DND-41 (cell line): ENCODE measurements at regions not wholly inside any gene's neighbourhood (a gene's known extent, or its start where the extent isn't known, plus 50 kb on each side); places are given as distances from the start of the nearest gene placed in this dataset.

Source experiments
- ATAC-seq: fragments of 200-7000 bp; cut with Tn5 transposase; 3 replicates; pipeline ENCODE4 v1.9.1; 2021; ENCODE audit warnings: low read depth; ENCODE audit not compliant: insufficient read depth
- DNase-seq: peaks from one replicate; pipeline ENCODE4 v3.0.0-alpha.2; 2020
- H2AFZ ChIP-seq: 2 replicates; pipeline ENCODE4 v1.6.0; 2012; ENCODE audit warnings: low read depth, low read length
- H3K27ac ChIP-seq: 2 replicates; pipeline ENCODE4 v1.5.1; 2012; ENCODE audit warnings: low read length, inconsistent platforms
- H3K27me3 ChIP-seq: fragments of 200-600 bp; sonication (generic); 2 replicates; pipeline ENCODE4 v1.6.0; 2012; ENCODE audit warnings: low read length, mild to moderate bottlenecking, inconsistent platforms; ENCODE audit not compliant: insufficient read depth, poor library complexity
- H3K36me3 ChIP-seq: 2 replicates; pipeline ENCODE4 v1.5.1; 2012; ENCODE audit warnings: low read length, inconsistent platforms; ENCODE audit not compliant: insufficient read depth
- H3K4me1 ChIP-seq: 2 replicates; pipeline ENCODE4 v1.5.1; 2012; ENCODE audit warnings: mild to moderate bottlenecking, low read length; ENCODE audit not compliant: insufficient read depth
- H3K4me2 ChIP-seq: 2 replicates; pipeline ENCODE4 v1.6.0; 2012; ENCODE audit warnings: mild to moderate bottlenecking, moderate library complexity, low read length, inconsistent platforms; ENCODE audit not compliant: insufficient read depth
- H3K4me3 ChIP-seq, 2 experiments: fragments of 200-600 bp in 1 of 2; shearing (Covaris generic) in 1 of 2; 2 replicates each; pipeline ENCODE4 v1.5.1; 2012 to 2016; ENCODE audit warnings: inconsistent platforms in 2 of 2, low read length in 2 of 2, mild to moderate bottlenecking in 2 of 2, low read depth in 1 of 2, moderate library complexity in 1 of 2
- H3K79me2 ChIP-seq: 2 replicates; pipeline ENCODE4 v1.6.0; 2012; ENCODE audit warnings: low read length, inconsistent platforms; ENCODE audit not compliant: insufficient read depth
- H3K9ac ChIP-seq: 2 replicates; pipeline ENCODE4 v1.6.0; 2012; ENCODE audit warnings: low read depth, mild to moderate bottlenecking, inconsistent platforms, low read length, moderate library complexity
- H3K9me3 ChIP-seq: 2 replicates; pipeline ENCODE4 v1.5.1; 2012; ENCODE audit warnings: low read length, moderate library complexity, mild to moderate bottlenecking, inconsistent platforms; ENCODE audit not compliant: insufficient read depth, severe bottlenecking
- H4K20me1 ChIP-seq: 2 replicates; pipeline ENCODE4 v1.6.0; 2012; ENCODE audit warnings: low read length; ENCODE audit not compliant: insufficient read depth
- EZH2 ChIP-seq: IDR thresholded peaks from 3 replicates; pipeline ENCODE4 v1.6.1; 2012; ENCODE audit warnings: borderline replicate concordance, low read depth, mild to moderate bottlenecking, moderate library complexity, low read length, inconsistent platforms; ENCODE audit not compliant: severe bottlenecking
- TF ChIP-seq, protein P1 (sequence below): IDR thresholded peaks from 2 replicates; pipeline ENCODE4 v1.5.1; 2012; ENCODE audit warnings: borderline replicate concordance, low read length, moderate library complexity, mild to moderate bottlenecking; ENCODE audit not compliant: poor library complexity, severe bottlenecking; ENCODE audit errors: extremely low read depth

DNA sequence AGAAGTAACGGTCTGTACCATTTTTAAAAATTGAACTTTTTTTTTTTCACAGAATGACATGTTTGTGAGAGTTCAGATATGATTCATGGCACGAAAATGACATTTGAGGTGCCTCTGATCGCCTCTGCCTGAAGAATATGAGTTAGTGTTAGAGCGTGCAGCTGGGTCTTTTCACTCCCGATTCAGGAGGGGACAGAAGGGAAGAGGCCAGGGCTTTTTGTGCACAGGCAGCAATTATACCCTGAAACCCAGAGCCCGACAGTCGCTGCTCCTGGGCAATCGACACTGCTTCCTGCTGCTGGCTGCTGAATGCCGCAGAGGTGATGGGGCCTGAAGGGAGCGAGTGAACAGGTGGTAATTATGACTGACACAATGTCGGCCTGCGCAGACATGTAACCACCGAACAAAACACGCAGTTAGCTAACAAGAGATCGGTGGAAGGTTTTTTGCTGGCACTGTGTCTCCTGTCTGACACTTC lies 652.0 kb upstream of the NOX3 start:
- H3K9me3 ChIP-seq: no peaks in the 10 kb centered on the region
- H3K79me2 ChIP-seq: no peaks in the 10 kb centered on the region
- H3K9ac ChIP-seq: no peak overlapping the region
- H3K27ac ChIP-seq: no peak overlapping the region
- DNase-seq (no peak), ATAC-seq (no peak)
- H3K36me3 ChIP-seq: no peaks in the 10 kb centered on the region
- TF ChIP-seq EZH2: no peak
- TF ChIP-seq, protein P1, sequence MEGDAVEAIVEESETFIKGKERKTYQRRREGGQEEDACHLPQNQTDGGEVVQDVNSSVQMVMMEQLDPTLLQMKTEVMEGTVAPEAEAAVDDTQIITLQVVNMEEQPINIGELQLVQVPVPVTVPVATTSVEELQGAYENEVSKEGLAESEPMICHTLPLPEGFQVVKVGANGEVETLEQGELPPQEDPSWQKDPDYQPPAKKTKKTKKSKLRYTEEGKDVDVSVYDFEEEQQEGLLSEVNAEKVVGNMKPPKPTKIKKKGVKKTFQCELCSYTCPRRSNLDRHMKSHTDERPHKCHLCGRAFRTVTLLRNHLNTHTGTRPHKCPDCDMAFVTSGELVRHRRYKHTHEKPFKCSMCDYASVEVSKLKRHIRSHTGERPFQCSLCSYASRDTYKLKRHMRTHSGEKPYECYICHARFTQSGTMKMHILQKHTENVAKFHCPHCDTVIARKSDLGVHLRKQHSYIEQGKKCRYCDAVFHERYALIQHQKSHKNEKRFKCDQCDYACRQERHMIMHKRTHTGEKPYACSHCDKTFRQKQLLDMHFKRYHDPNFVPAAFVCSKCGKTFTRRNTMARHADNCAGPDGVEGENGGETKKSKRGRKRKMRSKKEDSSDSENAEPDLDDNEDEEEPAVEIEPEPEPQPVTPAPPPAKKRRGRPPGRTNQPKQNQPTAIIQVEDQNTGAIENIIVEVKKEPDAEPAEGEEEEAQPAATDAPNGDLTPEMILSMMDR: no peak
- H3K4me2 ChIP-seq: no peak overlapping the region
- no peaks in the 10 kb centered on the region for H3K27me3 ChIP-seq
- no peaks in the 10 kb centered on the region for H3K4me1 ChIP-seq
- no peaks in the 10 kb centered on the region; the same call in 1 of the 2 replicates for H4K20me1 ChIP-seq
- no peak overlapping the region for H3K4me3 ChIP-seq
- no peak overlapping the region for H2AFZ ChIP-seq

DNA sequence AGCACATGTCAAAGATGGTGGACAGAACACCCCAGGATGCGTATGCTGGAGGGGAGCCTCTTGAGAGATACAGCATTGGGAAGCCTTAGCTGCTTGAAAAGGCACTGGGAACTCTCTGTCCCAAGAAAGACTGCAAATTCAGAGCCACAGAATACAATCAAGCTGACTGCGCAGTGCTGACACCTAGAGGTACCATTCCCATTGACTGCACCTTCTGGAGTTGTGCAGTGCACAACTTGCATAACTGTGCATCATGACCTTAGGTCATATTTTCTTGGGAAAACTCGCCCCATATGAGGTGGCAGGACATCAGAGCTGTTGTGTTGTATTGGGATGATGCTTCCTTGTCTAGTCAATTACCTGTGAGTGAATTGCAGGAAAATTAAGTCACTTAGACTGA lies 646.5 kb upstream of the NOX3 start:
- H3K4me1 ChIP-seq: no peaks in the 10 kb centered on the region
- no peaks in the 10 kb centered on the region for H3K27me3 ChIP-seq
- H3K36me3 ChIP-seq: no peaks in the 10 kb centered on the region
- no peak overlapping the region for H3K9ac ChIP-seq
- H3K4me3 ChIP-seq: no peak overlapping the region
- no peak overlapping the region for H3K27ac ChIP-seq
- no peaks in the 10 kb centered on the region for H3K9me3 ChIP-seq
- no peak for ATAC-seq
- no peak overlapping the region for H2AFZ ChIP-seq
- TF ChIP-seq EZH2: no peak
- TF ChIP-seq, protein P1: peak; percentile 17
- H4K20me1 ChIP-seq: no peaks in the 10 kb centered on the region
- DNase-seq: no peak
- no peaks in the 10 kb centered on the region for H3K79me2 ChIP-seq
- no peak overlapping the region for H3K4me2 ChIP-seq

DNA sequence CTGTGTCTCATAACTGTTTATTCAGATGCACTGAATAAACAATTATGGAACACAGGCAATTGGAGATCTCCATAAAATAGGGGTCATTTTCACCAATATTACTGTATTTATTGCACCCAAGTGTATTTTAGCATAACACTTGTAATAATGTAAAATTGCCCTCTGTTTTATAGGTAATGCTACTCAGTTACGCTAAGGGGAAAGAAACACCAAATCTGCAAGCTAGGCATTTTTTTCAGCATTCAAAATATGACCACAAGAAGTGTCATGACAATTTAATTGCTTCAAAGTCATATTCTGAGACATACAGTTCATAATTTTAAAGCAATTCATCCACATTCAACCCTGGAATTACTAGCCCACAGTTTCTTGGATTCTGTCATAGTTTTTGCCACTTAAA lies 643.2 kb upstream of the NOX3 start:
- Histone ChIP-seq H3K27ac (no peak overlapping the region), H3K36me3 (no peaks in the 10 kb centered on the region), H3K9ac (no peak overlapping the region), H3K27me3 (no peaks in the 10 kb centered on the region), H3K4me3 (no peak overlapping the region), H3K4me1 (no peaks in the 10 kb centered on the region), H4K20me1 (no peaks in the 10 kb centered on the region), H3K4me2 (no peak overlapping the region), H2AFZ (no peak overlapping the region), H3K9me3 (no peaks in the 10 kb centered on the region), H3K79me2 (no peaks in the 10 kb centered on the region)
- no peak for TF ChIP-seq EZH2
- TF ChIP-seq, protein P1: no peak
- DNase-seq: no peak
- ATAC-seq: no peak

DNA sequence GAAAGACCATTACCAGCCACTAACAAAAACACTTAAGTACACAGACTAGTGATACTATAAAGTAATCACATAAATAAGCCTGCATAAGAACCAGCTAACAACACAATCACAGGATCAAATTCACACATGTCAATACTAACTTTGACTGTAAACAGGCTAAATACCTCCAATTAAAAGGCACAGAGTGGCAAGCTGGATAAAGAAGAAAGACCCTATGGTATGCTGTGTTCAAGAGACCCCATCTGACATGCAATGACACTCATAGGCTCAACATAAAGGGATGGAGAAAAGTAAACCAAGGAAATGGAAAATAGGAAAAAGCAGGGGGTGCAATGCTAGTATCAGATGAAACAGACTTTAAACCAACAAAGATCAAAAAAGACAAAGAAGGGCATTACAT lies 631.8 kb upstream of the NOX3 start:
- Histone ChIP-seq H3K79me2 (no peaks in the 10 kb centered on the region), H3K27me3 (no peaks in the 10 kb centered on the region), H2AFZ (no peak overlapping the region), H3K9ac (no peak overlapping the region), H3K36me3 (no peaks in the 10 kb centered on the region), H4K20me1 (no peaks in the 10 kb centered on the region), H3K4me2 (no peak overlapping the region), H3K4me1 (no peaks in the 10 kb centered on the region), H3K27ac (no peak overlapping the region), H3K9me3 (no peaks in the 10 kb centered on the region), H3K4me3 (no peak overlapping the region)
- no peak for TF ChIP-seq EZH2
- TF ChIP-seq, protein P1: no peak
- ATAC-seq (no peak), DNase-seq (no peak)
